Trophoblast cell (in vitro differentiated cells and primary cell): ENCODE measurements at regions not wholly inside any gene's neighbourhood (a gene's known extent, or its start where the extent isn't known, plus 50 kb on each side); places are given as distances from the start of the nearest gene placed in this dataset.
A peak's percentile ranks its signal among the peaks of the same experiment; 100 is the strongest.

Experiments
- DNase-seq, 2 donors: peaks; one replicate each; pipeline ENCODE4 v3.0.0-alpha.2; 2016
- H2AFZ ChIP-seq: 2 replicates; pipeline ENCODE4 v1.6.1; 2013; ENCODE audit warnings: low read length, moderate library complexity, mild to moderate bottlenecking; ENCODE audit not compliant: insufficient read depth, poor library complexity
- H2AK5ac ChIP-seq: 2 replicates; pipeline ENCODE4 v1.6.1; 2013; ENCODE audit warnings: mild to moderate bottlenecking, low read length
- H2BK120ac ChIP-seq: 2 replicates; pipeline ENCODE4 v1.6.1; 2013; ENCODE audit warnings: low read length, mild to moderate bottlenecking, moderate library complexity; ENCODE audit not compliant: insufficient read depth, poor library complexity
- H2BK12ac ChIP-seq: 2 replicates; pipeline ENCODE4 v1.6.1; 2013; ENCODE audit warnings: mild to moderate bottlenecking, low read length, moderate library complexity
- H2BK5ac ChIP-seq: 2 replicates; pipeline ENCODE4 v1.6.1; 2013; ENCODE audit warnings: low read length, low read depth, moderate library complexity, mild to moderate bottlenecking; ENCODE audit not compliant: poor library complexity
- H3K14ac ChIP-seq: 2 replicates; pipeline ENCODE4 v1.6.1; 2013; ENCODE audit warnings: mild to moderate bottlenecking, low read length
- H3K18ac ChIP-seq: 2 replicates; pipeline ENCODE4 v1.6.1; 2013; ENCODE audit warnings: mild to moderate bottlenecking, low read length
- H3K23ac ChIP-seq: 2 replicates; pipeline ENCODE4 v1.6.1; 2013; ENCODE audit warnings: low read length
- H3K27ac ChIP-seq: 2 replicates; pipeline ENCODE4 v1.5.1; 2013; ENCODE audit warnings: low read depth, mild to moderate bottlenecking, inconsistent platforms, low read length, moderate library complexity
- H3K27me3 ChIP-seq: 2 replicates; pipeline ENCODE4 v1.6.1; 2013; ENCODE audit warnings: inconsistent platforms, mild to moderate bottlenecking, low read length, moderate library complexity; ENCODE audit not compliant: insufficient read depth
- H3K36me3 ChIP-seq, 2 experiments: 1 replicate in 1 of 2; 2 replicates in 1 of 2; pipeline ENCODE4 v1.6.1; 2013; ENCODE audit warnings: low read length in 2 of 2, mild to moderate bottlenecking in 2 of 2, moderate library complexity in 1 of 2; ENCODE audit not compliant: insufficient read depth in 2 of 2, control insufficient read depth in 1 of 2
- H3K4ac ChIP-seq: 2 replicates; pipeline ENCODE4 v1.6.1; 2013; ENCODE audit warnings: low read depth, mild to moderate bottlenecking, low read length, moderate library complexity
- H3K4me1 ChIP-seq, 2 experiments: 1 replicate in 1 of 2; 2 replicates in 1 of 2; pipeline ENCODE4 v1.6.1; 2013; ENCODE audit warnings: low read length in 2 of 2, mild to moderate bottlenecking in 2 of 2, moderate library complexity in 1 of 2; ENCODE audit not compliant: insufficient read depth in 2 of 2, control insufficient read depth in 1 of 2
- H3K4me2 ChIP-seq: 2 replicates; pipeline ENCODE4 v1.6.1; 2013; ENCODE audit warnings: inconsistent platforms, mild to moderate bottlenecking, low read length, moderate library complexity
- H3K4me3 ChIP-seq: 2 replicates; pipeline ENCODE4 v1.5.1; 2013; ENCODE audit warnings: mild to moderate bottlenecking, low read depth, low read length, inconsistent platforms
- H3K79me1 ChIP-seq: one replicate; pipeline ENCODE4 v1.6.1; 2013; ENCODE audit warnings: low read length
- H3K79me2 ChIP-seq: 2 replicates; pipeline ENCODE4 v1.6.1; 2013; ENCODE audit warnings: low read length, mild to moderate bottlenecking; ENCODE audit not compliant: control insufficient read depth, insufficient read depth, poor library complexity
- H3K9ac ChIP-seq: 2 replicates; pipeline ENCODE4 v1.6.1; 2013; ENCODE audit warnings: mild to moderate bottlenecking, low read length
- H3K9me3 ChIP-seq: 2 replicates; pipeline ENCODE4 v1.6.1; 2013; ENCODE audit warnings: low read depth, mild to moderate bottlenecking, control low read depth, inconsistent platforms, low read length; ENCODE audit not compliant: insufficient read depth
- H4K12ac ChIP-seq: 2 replicates; pipeline ENCODE4 v1.6.1; 2013; ENCODE audit warnings: low read depth, mild to moderate bottlenecking, low read length, moderate library complexity
- H4K8ac ChIP-seq: 2 replicates; pipeline ENCODE4 v1.6.1; 2013; ENCODE audit warnings: low read depth, mild to moderate bottlenecking, low read length, moderate library complexity
- H4K91ac ChIP-seq: one replicate; pipeline ENCODE4 v1.6.1; 2013; ENCODE audit warnings: low read depth, mild to moderate bottlenecking, low read length, moderate library complexity
- WGBS: extraction: QIAGEN DNeasy Blood & Tissue Kit; methylation state at CpG from one replicate; pipeline ENCODE4 v1.1.7; 2013; ENCODE audit warnings: missing lambda C conversion rate; ENCODE audit not compliant: insufficient read length, insufficient coverage; ENCODE audit errors: extremely low coverage; 5-methylcytosine and 5-hydroxymethylcytosine counted together

DNA sequence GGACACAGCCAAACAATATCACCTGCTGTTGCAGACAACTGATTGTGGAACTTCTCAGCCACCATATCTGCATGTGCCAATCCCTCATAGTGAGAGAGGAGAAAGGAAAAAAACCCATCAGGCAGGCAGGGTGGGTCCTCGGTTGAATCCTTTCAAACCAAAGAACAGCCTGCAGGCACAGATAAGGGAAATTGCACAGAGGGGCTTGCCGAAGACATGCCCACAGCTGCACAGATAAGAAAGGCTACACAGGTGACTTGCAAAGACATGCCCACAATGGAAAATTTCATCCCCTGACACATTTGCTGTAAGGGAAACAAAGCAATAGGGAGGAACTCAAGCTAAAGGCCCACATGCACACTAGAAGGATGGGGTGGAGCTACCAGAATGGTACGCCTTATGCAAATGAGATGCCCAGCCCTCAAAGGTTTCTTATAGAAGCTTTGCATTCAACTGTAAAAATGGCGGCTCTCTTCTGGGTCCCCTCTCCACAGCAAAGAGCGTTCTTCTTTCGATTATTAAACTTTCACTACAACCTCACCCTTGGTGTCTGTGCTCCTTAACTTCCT, 170.0 kb upstream of the TMPO start:
- peak overlapping the region; percentile 39 for H2BK12ac ChIP-seq
- no CpG with 5 or more reads among the region's 6 CpGs for WGBS
- H2BK5ac ChIP-seq: peak overlapping the region; percentile 52
- DNase-seq: peak in 1 of 2 donors; percentile 36
- no peaks in the 10 kb centered on the region for H3K79me2 ChIP-seq
- H3K23ac ChIP-seq: no peak overlapping the region
- H3K9ac ChIP-seq: no peak overlapping the region
- no peaks in the 10 kb centered on the region for H3K79me1 ChIP-seq
- no peaks in the 10 kb centered on the region for H3K9me3 ChIP-seq
- peak overlapping the region; percentile 17 for H2AFZ ChIP-seq
- H3K14ac ChIP-seq: no peak overlapping the region
- no peak overlapping the region for H3K4me2 ChIP-seq
- H2BK120ac ChIP-seq: peak overlapping the region; percentile 91
- peaks cover 0 to 3% of the 10 kb centered on the region in 2 experiments for H3K4me1 ChIP-seq
- no peaks in the 10 kb centered on the region for H3K36me3 ChIP-seq
- H3K4ac ChIP-seq: no peak overlapping the region
- no peak overlapping the region for H3K27ac ChIP-seq
- peak overlapping the region; percentile 42 for H4K8ac ChIP-seq
- H3K4me3 ChIP-seq: no peak overlapping the region
- no peaks in the 10 kb centered on the region for H3K27me3 ChIP-seq
- no peak overlapping the region for H3K18ac ChIP-seq
- no peak overlapping the region for H2AK5ac ChIP-seq
- peak overlapping the region; percentile 80 for H4K91ac ChIP-seq
- no peak overlapping the region for H4K12ac ChIP-seq

DNA sequence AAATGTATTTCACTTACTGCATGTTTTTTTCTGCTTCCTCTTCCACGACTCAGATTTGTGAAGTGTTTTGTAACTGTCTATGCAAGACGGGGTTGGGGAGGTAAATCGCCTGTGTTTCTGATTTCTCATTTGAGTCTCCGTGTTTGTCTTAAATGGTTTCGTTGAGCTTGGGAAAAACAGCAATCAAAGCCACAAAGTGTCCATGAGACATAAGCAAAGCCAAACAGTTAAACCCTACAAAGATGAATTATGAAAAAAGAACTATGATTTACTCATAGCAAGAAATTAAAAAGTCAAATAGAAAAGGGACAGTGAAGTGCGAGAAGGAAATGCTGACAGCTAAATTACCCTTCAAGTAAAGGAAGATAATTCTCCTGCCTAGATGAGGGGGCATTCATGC, 164.3 kb upstream of the TMPO start:
- Histone ChIP-seq H4K91ac (no peak overlapping the region), H3K27ac (no peak overlapping the region), H3K79me2 (no peaks in the 10 kb centered on the region), H3K4me1 (peaks cover 0 to 3% of the 10 kb centered on the region in 2 experiments), H3K4me2 (no peak overlapping the region), H2BK12ac (no peak overlapping the region), H4K8ac (no peak overlapping the region), H3K36me3 (no peaks in the 10 kb centered on the region), H3K79me1 (no peaks in the 10 kb centered on the region), H2BK120ac (no peak overlapping the region), H3K27me3 (no peaks in the 10 kb centered on the region), H3K18ac (no peak overlapping the region), H2AFZ (no peak overlapping the region), H3K9me3 (no peaks in the 10 kb centered on the region), H3K14ac (no peak overlapping the region), H2BK5ac (no peak overlapping the region), H2AK5ac (no peak overlapping the region), H3K4me3 (no peak overlapping the region), H3K23ac (no peak overlapping the region), H3K9ac (no peak overlapping the region), H4K12ac (no peak overlapping the region), H3K4ac (no peak overlapping the region)
- DNase-seq: no peak
- WGBS: no CpG with 5 or more reads among the region's 6 CpGs

DNA sequence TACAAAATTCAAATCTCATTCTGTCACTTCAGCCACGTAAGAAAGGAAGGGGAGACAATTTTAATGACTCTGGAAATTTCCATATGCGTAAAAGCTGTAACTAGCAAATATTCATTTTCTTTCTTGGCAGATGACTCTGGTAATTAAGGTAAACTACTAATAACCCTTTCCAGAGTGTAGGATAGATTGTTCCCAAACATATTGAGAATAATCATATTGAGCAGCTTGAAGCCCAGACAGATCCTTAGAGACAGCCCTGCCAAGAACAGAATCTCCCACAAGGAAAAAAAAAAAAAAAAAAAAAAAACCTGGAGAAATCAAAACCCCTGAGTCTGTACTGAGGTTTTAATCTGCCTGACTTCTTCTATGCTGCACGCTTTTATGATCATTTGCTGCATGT, 163.6 kb upstream of the TMPO start:
- Histone ChIP-seq H3K4me2 (no peak overlapping the region), H3K18ac (no peak overlapping the region), H2BK12ac (no peak overlapping the region), H3K23ac (no peak overlapping the region), H3K4me1 (peaks cover 0 to 3% of the 10 kb centered on the region in 2 experiments), H3K79me2 (no peaks in the 10 kb centered on the region), H2AFZ (no peak overlapping the region), H2BK120ac (no peak overlapping the region), H4K12ac (no peak overlapping the region), H3K14ac (no peak overlapping the region), H3K27ac (no peak overlapping the region), H4K91ac (no peak overlapping the region), H3K4ac (no peak overlapping the region), H2BK5ac (no peak overlapping the region), H4K8ac (no peak overlapping the region), H3K27me3 (no peaks in the 10 kb centered on the region), H3K4me3 (no peak overlapping the region), H2AK5ac (no peak overlapping the region), H3K79me1 (no peaks in the 10 kb centered on the region), H3K9ac (no peak overlapping the region), H3K36me3 (no peaks in the 10 kb centered on the region), H3K9me3 (no peaks in the 10 kb centered on the region)
- DNase-seq: no peak
- no CpG with 5 or more reads among the region's 3 CpGs for WGBS

DNA sequence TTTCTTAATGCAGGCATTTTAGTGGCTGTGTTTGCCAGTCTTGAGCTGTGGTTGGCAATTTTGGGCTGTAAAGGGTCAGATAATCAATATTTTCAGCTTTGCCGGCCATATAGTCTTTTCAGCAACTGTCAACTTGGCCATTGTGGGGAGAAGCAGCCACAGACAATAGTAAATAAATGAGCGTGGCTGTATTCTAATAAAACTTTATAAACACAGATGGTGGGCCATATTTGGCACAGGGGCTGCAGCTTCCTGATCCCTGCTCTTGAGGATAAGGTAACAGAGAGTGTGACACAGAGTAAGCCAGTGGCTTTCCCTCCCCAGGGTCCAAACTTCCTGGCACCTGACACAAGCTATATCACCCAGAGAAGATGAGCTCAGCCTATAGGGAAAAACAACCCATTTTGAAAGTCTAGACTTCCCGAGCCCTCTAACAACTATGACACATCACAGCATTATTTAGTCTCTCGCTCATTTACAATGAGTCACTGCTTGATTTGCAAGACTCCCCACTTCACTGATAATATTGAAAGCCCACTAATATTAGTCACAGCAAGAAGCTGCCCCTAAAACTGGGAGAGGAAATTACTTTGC, 163.1 kb upstream of the TMPO start:
- no CpG with 5 or more reads among the region's 4 CpGs for WGBS
- Histone ChIP-seq H3K23ac (no peak overlapping the region), H3K36me3 (no peaks in the 10 kb centered on the region), H3K4ac (no peak overlapping the region), H3K14ac (no peak overlapping the region), H3K4me1 (peaks cover 0 to 3% of the 10 kb centered on the region in 2 experiments), H3K79me2 (no peaks in the 10 kb centered on the region), H3K79me1 (no peaks in the 10 kb centered on the region), H4K12ac (no peak overlapping the region), H3K27ac (no peak overlapping the region), H2AK5ac (no peak overlapping the region), H3K4me2 (peak overlapping the region; percentile 7), H3K18ac (no peak overlapping the region), H2AFZ (no peak overlapping the region), H3K9me3 (no peaks in the 10 kb centered on the region), H2BK5ac (no peak overlapping the region), H3K9ac (no peak overlapping the region), H3K4me3 (no peak overlapping the region), H2BK12ac (no peak overlapping the region), H4K8ac (no peak overlapping the region), H2BK120ac (no peak overlapping the region), H4K91ac (no peak overlapping the region), H3K27me3 (no peaks in the 10 kb centered on the region)
- peak; percentile 14 to 46 for DNase-seq
